ENCODE measurements at regions not wholly inside any gene's neighbourhood (a gene's known extent, or its start where the extent isn't known, plus 50 kb on each side); places are given as distances from the start of the nearest gene placed in this dataset.
"Not testable (repeated sequence)": the region's sequence is repeated elsewhere in the genome, so short reads cannot be mapped to it uniquely, and the experiment has no call there.

DNA sequence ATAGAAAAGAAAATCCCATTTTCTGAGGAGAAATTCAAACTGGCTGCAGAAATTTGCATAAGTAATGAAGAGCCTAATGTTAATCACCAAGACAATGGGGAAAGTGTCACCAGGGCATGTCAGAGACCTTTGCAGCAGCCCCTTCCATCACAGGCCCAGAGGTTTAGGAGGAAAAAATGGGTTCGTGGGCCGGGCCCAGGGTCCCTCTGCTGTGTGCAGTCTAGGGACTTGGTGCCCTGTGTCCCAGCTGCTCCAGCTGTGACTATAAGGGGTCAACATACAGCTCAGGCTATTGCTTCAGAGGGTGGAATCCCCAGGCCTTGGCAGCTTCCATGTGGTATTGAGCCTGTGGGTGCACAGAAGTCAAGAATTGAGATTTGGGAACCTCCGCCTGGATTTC lies 103.6 kb upstream of the FAM47C start:
- H3K9me3 ChIP-seq (ENCODE audit: control insufficient read depth in 5 of 5, low read length in 5 of 5); H3K27me3 ChIP-seq (ENCODE audit: control insufficient read depth in 5 of 5, insufficient read depth in 4 of 5, low read length in 5 of 5); H3K9ac ChIP-seq (ENCODE audit: low read length in 5 of 5); H3K27ac ChIP-seq (ENCODE audit: low read depth, low read length); H3K36me3 ChIP-seq (ENCODE audit: control insufficient read depth in 5 of 5, insufficient read depth in 5 of 5, low read length in 5 of 5); H3K4me3 ChIP-seq (ENCODE audit: low read depth in 1 of 5, low read length in 5 of 5); H3K4me1 ChIP-seq (ENCODE audit: control insufficient read depth in 5 of 5, insufficient read depth in 5 of 5, low read length in 5 of 5): not testable (repeated sequence)

DNA sequence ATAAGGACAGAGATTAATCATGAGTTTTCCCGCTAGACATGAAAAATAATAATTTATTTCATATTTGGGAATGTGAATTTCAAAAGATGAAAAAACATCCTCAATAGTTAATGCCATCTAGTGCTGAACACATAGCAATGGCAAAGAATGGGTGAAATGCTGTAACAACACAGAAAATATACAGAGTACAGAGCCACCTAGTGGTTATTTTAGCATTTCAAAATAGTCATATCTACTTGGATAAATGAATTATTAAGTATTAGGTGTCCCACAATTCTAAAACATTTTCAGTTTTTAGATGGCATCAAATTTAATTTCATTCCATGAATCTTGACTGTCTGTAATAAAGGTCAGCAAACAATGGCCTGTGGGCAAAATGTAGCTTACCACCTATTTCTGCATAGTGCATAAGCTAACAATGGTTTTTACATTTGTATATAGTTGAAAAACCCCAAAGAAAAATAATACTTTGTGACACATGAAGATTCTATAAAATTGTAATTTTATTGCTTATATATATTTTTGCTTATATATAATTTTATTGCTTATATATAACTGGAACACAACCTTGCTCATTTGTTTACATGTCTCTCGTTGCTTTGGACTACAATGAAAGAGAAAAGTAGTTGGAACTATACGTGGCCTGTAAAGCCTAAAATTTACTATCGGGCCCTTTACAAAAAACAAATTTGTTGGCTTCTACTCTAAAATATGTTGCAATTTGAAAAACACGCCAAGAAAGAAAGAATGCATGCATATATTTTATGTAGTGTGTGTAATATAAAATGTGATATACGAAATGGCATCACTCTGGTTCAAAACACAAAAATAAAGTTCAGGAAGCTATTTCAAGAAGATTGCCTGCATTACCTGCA lies 99.1 kb upstream of the FAM47C start:
- Histone ChIP-seq H3K9me3 (ENCODE audit: control insufficient read depth in 5 of 5, low read length in 5 of 5) (no peaks in the 10 kb centered on the region), H3K27ac (ENCODE audit: low read depth, low read length) (no peak overlapping the region), H3K4me3 (ENCODE audit: low read depth in 1 of 5, low read length in 5 of 5) (no peak overlapping the region), H3K9ac (ENCODE audit: low read length in 5 of 5) (no peak overlapping the region), H3K36me3 (ENCODE audit: control insufficient read depth in 5 of 5, insufficient read depth in 5 of 5, low read length in 5 of 5) (no peaks in the 10 kb centered on the region), H3K27me3 (ENCODE audit: control insufficient read depth in 5 of 5, insufficient read depth in 4 of 5, low read length in 5 of 5) (peaks cover 0 to 2% (median 0%) of the 10 kb centered on the region in 5 donors), H3K4me1 (ENCODE audit: control insufficient read depth in 5 of 5, insufficient read depth in 5 of 5, low read length in 5 of 5) (peaks cover 0 to 6% (median 2%) of the 10 kb centered on the region in 5 donors)

DNA sequence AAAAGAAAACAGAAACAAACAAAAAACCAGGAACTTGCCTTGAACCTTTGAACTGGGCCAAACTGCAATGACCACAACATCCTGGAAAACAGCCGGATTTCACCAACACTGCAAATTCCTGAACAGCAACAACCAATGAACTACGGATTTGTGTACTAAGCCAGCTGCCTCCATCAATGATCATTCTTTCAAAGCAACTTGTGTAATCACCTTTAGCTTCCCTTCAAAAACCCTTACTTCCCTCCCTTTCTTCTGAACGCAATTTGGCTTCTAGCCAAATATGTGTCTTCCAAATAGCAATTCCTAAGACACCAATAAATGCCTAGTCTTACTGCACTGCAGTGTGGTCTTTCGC lies 98.5 kb upstream of the FAM47C start:
- Histone ChIP-seq H3K27me3 (ENCODE audit: control insufficient read depth in 5 of 5, insufficient read depth in 4 of 5, low read length in 5 of 5) (peaks cover 0 to 2% (median 0%) of the 10 kb centered on the region in 5 donors), H3K27ac (ENCODE audit: low read depth, low read length) (no peak overlapping the region), H3K4me3 (ENCODE audit: low read depth in 1 of 5, low read length in 5 of 5) (no peak overlapping the region), H3K9ac (ENCODE audit: low read length in 5 of 5) (no peak overlapping the region), H3K4me1 (ENCODE audit: control insufficient read depth in 5 of 5, insufficient read depth in 5 of 5, low read length in 5 of 5) (peaks cover 0 to 6% (median 2%) of the 10 kb centered on the region in 5 donors), H3K36me3 (ENCODE audit: control insufficient read depth in 5 of 5, insufficient read depth in 5 of 5, low read length in 5 of 5) (no peaks in the 10 kb centered on the region), H3K9me3 (ENCODE audit: control insufficient read depth in 5 of 5, low read length in 5 of 5) (no peaks in the 10 kb centered on the region)

DNA sequence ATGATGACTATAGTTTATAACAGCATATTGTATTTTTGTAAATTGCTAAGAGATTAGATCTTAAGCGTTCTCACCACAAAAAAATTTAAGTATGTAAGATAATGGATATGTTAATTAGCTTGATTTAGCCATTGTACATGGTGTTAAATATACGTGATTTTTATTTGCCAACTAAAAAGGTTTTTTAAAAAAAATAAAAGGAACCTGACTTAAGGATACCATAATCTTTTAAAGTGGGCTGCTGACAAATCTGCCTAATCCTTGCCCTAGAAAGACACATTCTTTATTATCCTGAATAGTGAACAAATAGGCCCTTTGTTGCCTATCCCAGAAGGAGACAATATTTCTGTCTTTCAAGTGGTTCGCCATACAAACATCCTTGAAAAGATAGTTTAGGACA lies 94.6 kb upstream of the FAM47C start:
- Histone ChIP-seq H3K27me3 (ENCODE audit: control insufficient read depth in 5 of 5, insufficient read depth in 4 of 5, low read length in 5 of 5) (no peaks in the 10 kb centered on the region), H3K36me3 (ENCODE audit: control insufficient read depth in 5 of 5, insufficient read depth in 5 of 5, low read length in 5 of 5) (no peaks in the 10 kb centered on the region), H3K9me3 (ENCODE audit: control insufficient read depth in 5 of 5, low read length in 5 of 5) (no peaks in the 10 kb centered on the region), H3K27ac (ENCODE audit: low read depth, low read length) (no peak overlapping the region), H3K9ac (ENCODE audit: low read length in 5 of 5) (no peak overlapping the region), H3K4me3 (ENCODE audit: low read depth in 1 of 5, low read length in 5 of 5) (no peak overlapping the region), H3K4me1 (ENCODE audit: control insufficient read depth in 5 of 5, insufficient read depth in 5 of 5, low read length in 5 of 5) (peaks cover 0 to 6% (median 2%) of the 10 kb centered on the region in 5 donors)

DNA sequence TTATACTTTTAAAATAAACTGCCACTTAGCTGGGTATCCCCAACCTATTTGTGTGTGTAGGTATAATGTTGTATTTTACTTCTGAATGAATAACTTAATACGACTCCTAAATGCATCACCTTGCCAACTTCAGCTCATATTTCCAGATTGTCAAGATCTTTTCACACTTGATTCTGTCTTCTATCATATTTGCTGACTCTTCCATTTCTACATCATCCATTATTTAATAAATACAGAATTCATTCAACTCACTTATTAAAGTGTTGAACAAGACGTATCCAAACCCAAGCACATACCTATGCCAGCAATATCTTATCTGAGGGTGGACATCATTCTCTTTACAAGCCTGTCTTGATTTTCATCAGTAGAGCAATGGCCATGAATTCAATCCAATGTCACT lies 91.2 kb upstream of the FAM47C start:
- Histone ChIP-seq H3K9ac (ENCODE audit: low read length in 5 of 5) (no peak overlapping the region), H3K27me3 (ENCODE audit: control insufficient read depth in 5 of 5, insufficient read depth in 4 of 5, low read length in 5 of 5) (no peaks in the 10 kb centered on the region), H3K4me1 (ENCODE audit: control insufficient read depth in 5 of 5, insufficient read depth in 5 of 5, low read length in 5 of 5) (no peaks in the 10 kb centered on the region), H3K27ac (ENCODE audit: low read depth, low read length) (no peak overlapping the region), H3K9me3 (ENCODE audit: control insufficient read depth in 5 of 5, low read length in 5 of 5) (no peaks in the 10 kb centered on the region), H3K4me3 (ENCODE audit: low read depth in 1 of 5, low read length in 5 of 5) (no peak overlapping the region), H3K36me3 (ENCODE audit: control insufficient read depth in 5 of 5, insufficient read depth in 5 of 5, low read length in 5 of 5) (no peaks in the 10 kb centered on the region)

DNA sequence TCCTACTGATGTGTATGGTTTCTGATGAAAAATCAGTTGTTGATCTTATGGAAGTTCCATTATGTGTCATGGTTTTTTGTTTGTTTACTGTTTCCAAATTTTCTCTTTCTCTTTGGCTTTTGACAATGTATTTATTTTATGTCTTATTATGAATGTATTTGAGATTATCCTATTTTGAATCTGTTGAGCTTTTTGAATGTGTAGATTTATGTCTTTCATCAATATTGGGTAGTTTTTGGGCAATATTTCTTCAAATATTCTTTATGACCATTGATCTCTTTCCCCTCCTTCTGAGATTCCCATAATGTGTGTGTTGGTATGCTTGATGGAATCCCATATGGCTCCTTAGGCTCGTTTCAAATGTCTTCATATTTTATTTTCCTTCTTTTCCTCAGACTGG lies 80.5 kb upstream of the FAM47C start:
- Histone ChIP-seq H3K9me3 (ENCODE audit: control insufficient read depth in 5 of 5, low read length in 5 of 5) (peaks cover 5 to 19% (median 14%) of the 10 kb centered on the region in 5 donors), H3K4me3 (ENCODE audit: low read depth in 1 of 5, low read length in 5 of 5) (no peak overlapping the region), H3K36me3 (ENCODE audit: control insufficient read depth in 5 of 5, insufficient read depth in 5 of 5, low read length in 5 of 5) (no peaks in the 10 kb centered on the region), H3K4me1 (ENCODE audit: control insufficient read depth in 5 of 5, insufficient read depth in 5 of 5, low read length in 5 of 5) (no peaks in the 10 kb centered on the region), H3K27ac (ENCODE audit: low read depth, low read length) (no peak overlapping the region), H3K27me3 (ENCODE audit: control insufficient read depth in 5 of 5, insufficient read depth in 4 of 5, low read length in 5 of 5) (peaks cover 0 to 4% (median 2%) of the 10 kb centered on the region in 5 donors), H3K9ac (ENCODE audit: low read length in 5 of 5) (no peak overlapping the region)

DNA sequence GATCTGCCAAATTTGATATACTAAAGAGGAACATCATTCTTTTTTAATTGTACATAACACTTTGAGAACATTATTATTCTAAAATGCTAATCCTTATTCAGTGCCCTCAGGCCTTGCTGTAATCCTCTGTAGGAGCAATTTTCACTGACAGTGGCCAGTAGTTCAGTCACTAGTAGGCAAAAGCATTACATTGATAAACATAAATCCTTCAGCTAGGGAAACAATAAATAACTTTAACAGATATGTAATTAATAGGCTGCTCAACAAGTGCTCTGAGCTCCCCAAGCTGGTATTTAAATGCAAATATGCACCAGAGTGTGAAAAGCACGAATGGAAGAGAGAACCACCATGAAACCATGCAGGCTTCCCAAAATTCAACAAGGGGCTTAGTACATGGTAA lies 77.7 kb upstream of the FAM47C start:
- Histone ChIP-seq H3K27ac (ENCODE audit: low read depth, low read length) (no peak overlapping the region), H3K36me3 (ENCODE audit: control insufficient read depth in 5 of 5, insufficient read depth in 5 of 5, low read length in 5 of 5) (no peaks in the 10 kb centered on the region), H3K9ac (ENCODE audit: low read length in 5 of 5) (no peak overlapping the region), H3K4me3 (ENCODE audit: low read depth in 1 of 5, low read length in 5 of 5) (no peak overlapping the region), H3K27me3 (ENCODE audit: control insufficient read depth in 5 of 5, insufficient read depth in 4 of 5, low read length in 5 of 5) (peaks cover 0 to 11% (median 3%) of the 10 kb centered on the region in 5 donors), H3K9me3 (ENCODE audit: control insufficient read depth in 5 of 5, low read length in 5 of 5) (peaks cover 5 to 19% (median 14%) of the 10 kb centered on the region in 5 donors), H3K4me1 (ENCODE audit: control insufficient read depth in 5 of 5, insufficient read depth in 5 of 5, low read length in 5 of 5) (no peaks in the 10 kb centered on the region)

DNA sequence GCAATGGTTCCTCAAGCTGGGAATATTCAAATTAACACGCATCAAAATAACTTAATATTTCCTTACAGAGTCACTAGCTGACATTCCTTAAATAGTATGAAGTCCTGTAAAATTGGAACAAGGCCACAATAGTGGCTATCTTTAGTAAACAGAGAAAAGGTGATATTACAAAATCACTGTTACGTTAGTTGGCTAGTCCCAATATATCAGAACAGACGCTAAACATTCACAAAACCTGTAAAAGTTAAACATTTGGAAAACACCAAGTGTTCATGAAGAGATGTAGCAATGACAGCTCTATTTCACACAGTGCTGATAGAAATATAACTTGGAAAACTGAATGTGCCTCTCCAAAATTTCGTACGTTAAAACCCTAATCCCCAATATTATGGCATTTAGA lies 61.0 kb upstream of the FAM47C start:
- H3K27me3 ChIP-seq (ENCODE audit: control insufficient read depth in 5 of 5, insufficient read depth in 4 of 5, low read length in 5 of 5), result peaks cover 0 to 3% (median 0%) of the 10 kb centered on the region in 5 donors
- H3K36me3 ChIP-seq (ENCODE audit: control insufficient read depth in 5 of 5, insufficient read depth in 5 of 5, low read length in 5 of 5), result no peaks in the 10 kb centered on the region
- no peak overlapping the region for H3K4me3 ChIP-seq (ENCODE audit: low read depth in 1 of 5, low read length in 5 of 5)
- H3K27ac ChIP-seq (ENCODE audit: low read depth, low read length), result no peak overlapping the region
- H3K9me3 ChIP-seq (ENCODE audit: control insufficient read depth in 5 of 5, low read length in 5 of 5), result no peaks in the 10 kb centered on the region
- H3K9ac ChIP-seq (ENCODE audit: low read length in 5 of 5), result no peak overlapping the region
- peaks cover 0 to 10% (median 0%) of the 10 kb centered on the region in 5 donors for H3K4me1 ChIP-seq (ENCODE audit: control insufficient read depth in 5 of 5, insufficient read depth in 5 of 5, low read length in 5 of 5)

DNA sequence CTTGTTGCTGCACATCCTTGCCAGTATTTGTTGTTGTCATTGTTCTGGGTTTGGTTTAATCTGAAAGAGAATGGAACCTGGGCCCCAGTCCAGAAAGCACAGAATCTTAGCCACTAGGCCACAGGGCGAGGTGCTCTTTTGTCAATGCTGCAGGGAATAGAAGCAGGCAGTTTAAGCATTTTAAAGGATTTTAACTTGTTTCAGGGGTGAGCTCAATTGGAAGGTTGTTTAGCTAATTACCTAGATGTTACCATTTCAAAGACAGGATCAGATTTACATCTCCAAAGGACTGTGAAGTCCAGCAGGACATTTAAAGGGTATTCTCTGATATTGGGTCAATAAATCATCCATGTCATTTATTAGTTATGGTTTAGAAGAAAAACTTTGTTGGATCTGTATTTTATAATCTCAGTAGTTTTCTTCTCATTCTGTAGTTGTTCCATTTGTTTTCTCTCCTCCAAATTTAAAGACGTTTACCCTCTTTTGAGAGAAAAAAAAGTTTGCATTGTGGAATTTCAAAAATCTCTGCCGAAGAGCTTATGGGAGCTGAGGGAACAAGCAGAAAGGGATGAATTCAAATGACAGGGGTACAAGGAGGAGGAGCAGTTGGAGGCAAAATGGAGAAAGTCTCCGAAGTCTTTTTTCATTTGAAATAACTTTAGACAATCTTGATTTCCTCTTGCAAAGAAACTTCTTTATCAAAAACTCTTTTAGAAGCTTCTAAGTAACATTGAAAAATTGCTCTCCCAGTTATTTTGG lies 57.5 kb upstream of the FAM47C start:
- Histone ChIP-seq H3K4me3 (ENCODE audit: low read depth in 1 of 5, low read length in 5 of 5) (no peak overlapping the region), H3K9ac (ENCODE audit: low read length in 5 of 5) (no peak overlapping the region), H3K9me3 (ENCODE audit: control insufficient read depth in 5 of 5, low read length in 5 of 5) (no peaks in the 10 kb centered on the region), H3K4me1 (ENCODE audit: control insufficient read depth in 5 of 5, insufficient read depth in 5 of 5, low read length in 5 of 5) (peaks cover 0 to 10% (median 0%) of the 10 kb centered on the region in 5 donors), H3K27ac (ENCODE audit: low read depth, low read length) (no peak overlapping the region), H3K36me3 (ENCODE audit: control insufficient read depth in 5 of 5, insufficient read depth in 5 of 5, low read length in 5 of 5) (no peaks in the 10 kb centered on the region), H3K27me3 (ENCODE audit: control insufficient read depth in 5 of 5, insufficient read depth in 4 of 5, low read length in 5 of 5) (peaks cover 0 to 5% (median 0%) of the 10 kb centered on the region in 5 donors)
